Activated CD4-positive, alpha-beta memory T cell treated with anti-CD3 and anti-CD28 coated beads for 36 hours (primary cell): ENCODE measurements at regions not wholly inside any gene's neighbourhood (a gene's known extent, or its start where the extent isn't known, plus 50 kb on each side); places are given as distances from the start of the nearest gene placed in this dataset.
"Not testable (repeated sequence)": the region's sequence is repeated elsewhere in the genome, so short reads cannot be mapped to it uniquely, and the experiment has no call there.

ENCODE experiments used
- CTCF ChIA-PET: fragments of 350-600 bp; sonication (Branson Sonifier 250); formaldehyde crosslinking; loops from one replicate; lab custom pipeline; 2021; ENCODE audit warnings: antibody characterized with exemption, inconsistent platforms; lab: Charles Lee
- POLR2A ChIA-PET: fragments of 350-600 bp; sonication (Branson Sonifier 250); formaldehyde crosslinking; loops from one replicate; lab custom pipeline; 2021; ENCODE audit warnings: antibody characterized with exemption; lab: Charles Lee
- DNase-seq: peaks from one replicate; pipeline ENCODE4 v3.0.0-alpha.2; 2020
- H3K27ac Mint-ChIP-seq: one replicate; pipeline ENCODE4 v1.8.0; 2021; ENCODE audit warnings: mixed read lengths
- H3K27me3 Mint-ChIP-seq: one replicate; pipeline ENCODE4 v1.8.0; 2021; ENCODE audit warnings: mixed read lengths
- H3K36me3 Mint-ChIP-seq: one replicate; pipeline ENCODE4 v1.8.0; 2021; ENCODE audit warnings: mixed read lengths
- H3K4me1 Mint-ChIP-seq: one replicate; pipeline ENCODE4 v1.8.0; 2021; ENCODE audit warnings: low read depth, mixed read lengths
- H3K4me3 Mint-ChIP-seq: one replicate; pipeline ENCODE4 v1.8.0; 2021; ENCODE audit warnings: mild to moderate bottlenecking, mixed read lengths
- H3K9me3 Mint-ChIP-seq: one replicate; pipeline ENCODE4 v1.8.0; 2021; ENCODE audit warnings: mixed read lengths
- intact Hi-C: fragments of 100-400 bp; cut with micrococcal nuclease; formaldehyde crosslinking; loops from one replicate; pipeline ENCODE4 v1.15.1; 2023

DNA sequence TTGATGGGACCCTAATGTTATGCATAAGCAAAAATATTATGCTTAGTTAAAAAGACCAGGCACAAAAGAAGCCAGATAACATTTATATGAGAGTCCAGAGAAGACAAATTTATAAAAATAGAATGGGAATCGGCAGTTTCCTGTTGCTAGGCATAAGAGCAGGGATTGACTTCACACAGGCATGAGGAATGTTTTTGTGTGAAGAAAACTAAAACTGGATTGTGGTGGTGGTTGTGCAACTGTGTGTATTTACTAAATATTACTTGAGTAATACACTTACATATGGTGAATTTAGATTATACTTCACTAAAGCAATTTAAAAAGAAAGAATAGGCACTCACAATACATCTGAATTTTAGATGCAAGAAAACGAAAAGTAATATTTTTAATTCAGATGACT lies 108.3 kb downstream of the SLITRK1 start:
- intact Hi-C loops = no loop called here
- H3K27ac Mint-ChIP-seq = no peak overlapping the region
- no peaks in the 10 kb centered on the region for H3K27me3 Mint-ChIP-seq
- ChIA-PET CTCF (no interaction called here), POLR2A (no interaction called here)
- H3K9me3 Mint-ChIP-seq = peaks cover 4% of the 10 kb centered on the region
- DNase-seq = no peak
- no peak overlapping the region for H3K4me3 Mint-ChIP-seq
- no peaks in the 10 kb centered on the region for H3K4me1 Mint-ChIP-seq
- H3K36me3 Mint-ChIP-seq = no peaks in the 10 kb centered on the region

DNA sequence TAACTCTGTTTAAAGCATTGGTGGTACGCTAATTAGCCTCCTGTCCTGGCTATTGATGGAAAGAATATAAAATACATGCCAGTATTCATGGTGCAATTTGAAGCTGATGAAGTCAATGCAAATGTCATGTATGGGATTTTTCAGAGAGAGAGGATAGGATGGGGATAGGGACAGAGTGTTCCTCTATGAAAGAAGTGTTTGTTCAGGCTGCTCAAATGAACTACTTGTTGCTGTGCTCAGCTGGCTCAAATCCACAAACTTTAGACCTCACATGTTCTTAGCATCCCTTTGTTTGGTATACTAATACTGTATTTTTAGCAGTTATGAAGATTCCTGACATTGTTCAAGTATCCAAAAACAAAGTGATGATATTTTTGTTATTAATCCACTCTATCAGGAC lies 116.5 kb downstream of the SLITRK1 start:
- DNase-seq = no peak
- Mint-ChIP-seq H3K4me1 (no peaks in the 10 kb centered on the region), H3K36me3 (no peaks in the 10 kb centered on the region), H3K27ac (no peak overlapping the region), H3K4me3 (no peak overlapping the region), H3K9me3 (peaks cover 2% of the 10 kb centered on the region), H3K27me3 (no peaks in the 10 kb centered on the region)
- intact Hi-C loops = no loop called here
- ChIA-PET POLR2A (no interaction called here), CTCF (no interaction called here)

DNA sequence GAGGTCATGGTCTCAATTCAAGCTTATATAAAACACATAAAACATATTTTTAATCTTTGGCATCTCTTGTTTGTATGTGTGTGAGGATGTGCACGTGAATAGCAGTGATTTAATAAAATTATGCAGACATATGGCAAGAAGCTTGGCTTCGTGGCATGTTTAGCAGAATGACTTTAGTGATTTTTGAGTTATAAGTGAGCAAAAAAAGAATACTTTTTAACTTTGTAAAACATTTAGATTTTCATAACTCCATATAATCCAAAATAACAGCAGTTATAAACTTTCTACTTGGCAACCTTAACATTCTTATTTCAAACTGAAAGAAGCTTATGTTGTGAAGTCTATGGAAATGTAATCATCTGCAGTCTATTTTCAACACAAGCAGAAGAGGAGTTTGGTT lies 120.6 kb downstream of the SLITRK1 start:
- DNase-seq = no peak
- Mint-ChIP-seq H3K27ac (no peak overlapping the region), H3K4me3 (no peak overlapping the region), H3K9me3 (peaks cover 5% of the 10 kb centered on the region), H3K36me3 (no peaks in the 10 kb centered on the region), H3K4me1 (no peaks in the 10 kb centered on the region), H3K27me3 (no peaks in the 10 kb centered on the region)
- ChIA-PET POLR2A (no interaction called here), CTCF (no interaction called here)
- intact Hi-C loops = no loop called here

DNA sequence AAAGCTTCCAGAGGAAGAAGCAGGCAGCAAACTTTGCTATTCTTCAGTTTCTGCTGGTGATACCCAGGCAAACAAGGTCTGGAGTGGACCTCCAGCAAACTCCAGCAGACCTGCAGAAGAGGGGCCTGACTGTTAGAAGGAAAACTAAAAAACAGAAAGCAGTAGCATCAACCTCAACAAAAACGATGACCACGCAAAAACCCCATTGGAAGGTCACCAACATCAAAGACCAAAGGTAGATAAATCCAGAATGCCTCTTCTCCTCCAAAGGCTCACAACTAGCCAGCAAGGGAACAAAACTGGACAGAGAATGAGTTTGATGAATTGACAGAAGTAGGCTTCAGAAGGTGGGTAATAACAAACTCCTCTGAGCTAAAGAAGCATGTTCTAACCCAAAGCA lies 127.1 kb downstream of the SLITRK1 start:
- DNase-seq, H3K27ac Mint-ChIP-seq, intact Hi-C loops, POLR2A ChIA-PET, H3K36me3 Mint-ChIP-seq, H3K4me1 Mint-ChIP-seq, H3K27me3 Mint-ChIP-seq, H3K4me3 Mint-ChIP-seq, CTCF ChIA-PET: not testable (repeated sequence)
- H3K9me3 Mint-ChIP-seq = peaks cover 11% of the 10 kb centered on the region

DNA sequence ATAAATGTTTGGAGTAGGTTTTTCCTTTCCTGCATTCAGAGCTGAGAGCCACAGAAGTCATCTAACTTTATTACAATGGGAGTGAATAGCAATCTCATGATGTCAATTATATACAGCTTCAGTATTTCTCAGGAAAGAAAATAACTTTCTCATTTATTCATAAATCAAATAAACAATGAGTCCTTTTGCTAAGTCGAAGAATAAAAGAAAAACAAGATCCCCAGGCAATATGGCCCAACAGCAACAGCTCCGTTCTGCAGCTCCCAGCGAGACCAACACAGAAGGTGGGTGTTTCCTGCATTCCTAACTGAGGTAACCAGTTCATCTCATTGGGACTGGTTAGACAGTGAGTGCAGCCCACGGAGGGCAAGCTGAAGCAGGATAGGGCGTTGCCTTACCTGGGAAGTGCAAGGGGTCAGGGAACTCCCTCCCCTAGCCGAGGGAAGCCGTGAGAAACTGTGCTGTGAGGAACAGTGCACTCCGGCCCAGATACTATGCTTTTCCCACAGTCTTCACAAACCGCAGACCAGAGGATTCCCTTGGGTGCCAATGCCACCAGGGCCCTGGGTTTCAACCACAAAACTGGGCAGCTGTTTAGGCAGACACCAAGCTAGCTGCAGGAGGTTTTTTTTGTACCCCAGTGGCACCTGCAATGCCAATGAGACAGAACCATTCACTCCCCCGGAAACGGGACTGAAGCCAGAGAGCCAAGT lies 128.2 kb downstream of the SLITRK1 start:
- H3K9me3 Mint-ChIP-seq = peaks cover 11% of the 10 kb centered on the region
- CTCF ChIA-PET = no interaction called here
- H3K27ac Mint-ChIP-seq = no peak overlapping the region
- intact Hi-C loops = no loop called here
- no peaks in the 10 kb centered on the region for H3K4me1 Mint-ChIP-seq
- no peak overlapping the region for H3K4me3 Mint-ChIP-seq
- no peaks in the 10 kb centered on the region for H3K27me3 Mint-ChIP-seq
- POLR2A ChIA-PET = no interaction called here
- DNase-seq = no peak
- H3K36me3 Mint-ChIP-seq = no peaks in the 10 kb centered on the region

DNA sequence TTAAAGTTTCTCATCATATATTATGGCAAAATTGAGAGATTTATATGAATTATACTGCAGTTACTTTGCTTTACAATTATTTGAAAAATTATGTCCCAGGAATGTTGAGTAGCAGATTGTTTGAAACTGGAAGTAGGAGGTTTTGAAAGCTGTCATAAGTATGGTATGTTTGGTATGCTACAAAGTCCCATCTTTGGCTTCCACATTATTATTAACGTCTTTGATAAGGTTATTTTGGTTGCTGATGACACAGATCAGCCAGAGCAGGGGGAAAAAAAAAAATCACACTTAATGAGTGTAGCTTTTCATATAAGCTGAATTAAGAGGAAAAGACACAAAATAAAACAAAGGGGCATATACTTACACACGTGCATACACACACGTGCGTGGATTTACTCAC lies 130.1 kb downstream of the SLITRK1 start:
- ChIA-PET POLR2A (no interaction called here), CTCF (no interaction called here)
- no peaks in the 10 kb centered on the region for H3K27me3 Mint-ChIP-seq
- no peak overlapping the region for H3K27ac Mint-ChIP-seq
- no peaks in the 10 kb centered on the region for H3K4me1 Mint-ChIP-seq
- H3K36me3 Mint-ChIP-seq = no peaks in the 10 kb centered on the region
- H3K4me3 Mint-ChIP-seq = no peak overlapping the region
- peaks cover 10% of the 10 kb centered on the region for H3K9me3 Mint-ChIP-seq
- intact Hi-C loops = no loop called here
- DNase-seq = no peak

DNA sequence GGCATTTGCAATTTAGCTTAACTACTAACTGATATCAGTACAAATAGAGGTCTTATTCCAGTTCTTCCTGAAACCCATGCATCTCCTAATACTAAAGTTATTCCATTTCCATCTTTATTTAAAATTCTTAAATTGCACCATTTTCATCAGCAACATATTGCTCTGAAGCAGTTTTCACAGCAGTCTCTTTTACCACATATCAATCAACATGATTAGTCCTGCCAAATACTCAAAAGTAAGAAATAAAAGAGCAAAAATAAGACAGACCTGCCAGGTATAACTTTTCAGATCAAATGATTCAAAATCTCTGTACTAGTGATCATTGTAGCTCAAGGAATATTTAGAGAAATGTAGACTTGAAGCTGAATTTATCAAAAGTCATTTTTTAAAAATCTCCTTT lies 141.7 kb downstream of the SLITRK1 start:
- no peak for DNase-seq
- CTCF ChIA-PET = no interaction called here
- H3K9me3 Mint-ChIP-seq = no peaks in the 10 kb centered on the region
- no peaks in the 10 kb centered on the region for H3K36me3 Mint-ChIP-seq
- POLR2A ChIA-PET = no interaction called here
- no peak overlapping the region for H3K27ac Mint-ChIP-seq
- H3K4me3 Mint-ChIP-seq = no peak overlapping the region
- H3K4me1 Mint-ChIP-seq = no peaks in the 10 kb centered on the region
- intact Hi-C loops = no loop called here
- H3K27me3 Mint-ChIP-seq = no peaks in the 10 kb centered on the region

DNA sequence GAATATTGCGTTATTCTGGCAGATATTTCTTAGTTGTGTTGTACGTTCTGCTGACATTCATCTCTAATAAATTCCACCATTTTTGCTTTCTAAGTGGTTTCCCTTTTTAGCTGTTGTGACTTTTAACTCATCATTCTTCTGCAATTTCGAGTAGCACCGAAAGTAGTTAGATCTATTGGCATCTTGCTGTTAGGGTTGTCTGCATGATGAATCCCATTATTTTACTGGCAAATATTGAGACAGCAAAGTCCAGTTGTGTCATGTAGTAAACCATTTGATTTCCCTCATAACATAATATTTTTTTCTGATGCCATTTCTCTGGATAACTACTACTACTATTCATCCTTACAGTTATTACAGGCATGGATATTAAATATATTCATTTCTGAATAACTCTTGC lies 143.9 kb downstream of the SLITRK1 start:
- Mint-ChIP-seq H3K36me3 (no peaks in the 10 kb centered on the region), H3K27me3 (no peaks in the 10 kb centered on the region), H3K9me3 (no peaks in the 10 kb centered on the region), H3K4me3 (no peak overlapping the region), H3K4me1 (no peaks in the 10 kb centered on the region), H3K27ac (no peak overlapping the region)
- no peak for DNase-seq
- ChIA-PET POLR2A (no interaction called here), CTCF (no interaction called here)
- intact Hi-C loops = no loop called here

DNA sequence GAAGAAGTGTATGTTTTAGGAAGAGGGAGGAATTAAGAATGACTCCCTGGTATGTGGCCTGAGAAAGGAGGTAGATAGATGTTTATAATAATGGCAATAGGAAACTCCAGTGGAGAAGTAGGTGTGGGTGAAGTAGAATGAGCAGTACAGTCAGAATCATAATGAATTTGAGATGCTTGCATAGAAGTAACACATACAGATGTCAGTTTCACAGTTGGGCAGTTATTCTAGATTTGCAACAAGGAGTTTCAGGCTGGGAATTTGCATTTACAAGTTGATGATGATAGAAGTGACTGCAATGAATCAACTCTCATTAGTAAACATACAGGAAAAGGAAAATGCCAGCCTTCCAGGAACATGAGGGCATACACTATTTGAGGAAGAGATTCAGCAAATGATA lies 149.0 kb downstream of the SLITRK1 start:
- no peaks in the 10 kb centered on the region for H3K36me3 Mint-ChIP-seq
- no peak for DNase-seq
- H3K27ac Mint-ChIP-seq = no peak overlapping the region
- intact Hi-C loops = no loop called here
- ChIA-PET POLR2A (no interaction called here), CTCF (no interaction called here)
- no peaks in the 10 kb centered on the region for H3K27me3 Mint-ChIP-seq
- no peaks in the 10 kb centered on the region for H3K9me3 Mint-ChIP-seq
- no peak overlapping the region for H3K4me3 Mint-ChIP-seq
- H3K4me1 Mint-ChIP-seq = no peaks in the 10 kb centered on the region

DNA sequence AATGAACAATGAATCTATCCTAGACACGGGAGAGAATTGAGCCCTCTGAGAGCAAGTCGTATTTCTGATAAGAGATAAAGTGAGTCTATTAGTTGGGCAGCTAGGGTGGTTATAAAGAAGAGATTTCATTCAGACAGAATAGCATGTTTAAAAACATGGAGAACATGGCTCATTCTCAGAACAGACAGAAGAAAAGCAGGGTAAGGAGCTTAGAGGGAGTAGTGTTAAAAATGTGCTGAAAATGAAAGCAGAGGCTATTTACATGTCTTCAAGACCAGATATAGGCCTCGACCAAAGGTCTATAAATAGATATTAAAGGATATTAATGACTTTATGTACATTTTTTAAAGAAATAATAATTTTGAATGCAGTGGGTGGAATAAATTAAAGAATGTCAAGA lies 149.5 kb downstream of the SLITRK1 start:
- no peaks in the 10 kb centered on the region for H3K4me1 Mint-ChIP-seq
- H3K27ac Mint-ChIP-seq = no peak overlapping the region
- no peaks in the 10 kb centered on the region for H3K27me3 Mint-ChIP-seq
- H3K9me3 Mint-ChIP-seq = no peaks in the 10 kb centered on the region
- no peaks in the 10 kb centered on the region for H3K36me3 Mint-ChIP-seq
- intact Hi-C loops = no loop called here
- DNase-seq = no peak
- ChIA-PET CTCF (no interaction called here), POLR2A (no interaction called here)
- no peak overlapping the region for H3K4me3 Mint-ChIP-seq

DNA sequence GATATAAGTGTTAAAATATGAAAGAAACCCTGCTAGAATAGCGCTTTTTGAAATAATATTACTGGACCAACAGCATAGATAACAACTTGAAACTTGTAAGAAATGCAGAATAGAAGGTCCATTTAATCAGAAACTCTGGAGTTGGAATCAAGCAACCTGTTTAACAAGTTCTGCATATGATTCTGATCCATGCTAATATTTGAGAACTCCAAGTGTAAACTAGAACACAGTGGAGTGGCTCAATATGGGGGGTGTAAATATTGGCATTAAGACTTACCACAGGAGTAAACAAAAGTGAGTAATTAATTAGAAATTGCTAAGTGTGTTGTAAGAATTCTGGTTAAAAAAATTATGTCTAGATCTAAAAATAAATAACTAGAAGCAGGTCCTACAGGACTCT lies 151.2 kb downstream of the SLITRK1 start:
- no peak overlapping the region for H3K27ac Mint-ChIP-seq
- intact Hi-C loops = no loop called here
- CTCF ChIA-PET = no interaction called here
- H3K4me1 Mint-ChIP-seq = no peaks in the 10 kb centered on the region
- no peak overlapping the region for H3K4me3 Mint-ChIP-seq
- no peaks in the 10 kb centered on the region for H3K36me3 Mint-ChIP-seq
- H3K27me3 Mint-ChIP-seq = no peaks in the 10 kb centered on the region
- POLR2A ChIA-PET = no interaction called here
- H3K9me3 Mint-ChIP-seq = no peaks in the 10 kb centered on the region
- no peak for DNase-seq

DNA sequence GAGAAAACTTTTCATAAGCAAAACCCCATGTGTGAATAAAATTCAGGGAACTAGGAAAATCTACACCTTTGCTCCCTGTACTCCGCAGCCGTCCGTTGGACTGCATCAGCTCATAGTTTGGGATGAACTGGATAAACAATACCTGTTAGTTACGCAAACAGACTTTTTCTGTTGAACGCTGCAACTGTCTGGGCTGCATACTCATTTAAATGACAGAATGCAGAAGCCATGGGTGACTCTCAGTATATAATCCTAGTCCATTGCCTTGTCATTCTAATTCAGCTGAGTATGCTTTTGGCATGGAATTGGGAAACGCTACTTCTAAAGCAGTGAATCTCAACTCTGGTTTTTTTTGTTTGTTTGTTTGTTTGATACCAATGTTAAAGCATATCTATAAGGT lies 151.6 kb downstream of the SLITRK1 start:
- H3K9me3 Mint-ChIP-seq = no peaks in the 10 kb centered on the region
- no peak overlapping the region for H3K27ac Mint-ChIP-seq
- intact Hi-C loops = no loop called here
- no peaks in the 10 kb centered on the region for H3K36me3 Mint-ChIP-seq
- ChIA-PET POLR2A (no interaction called here), CTCF (no interaction called here)
- no peaks in the 10 kb centered on the region for H3K27me3 Mint-ChIP-seq
- H3K4me3 Mint-ChIP-seq = no peak overlapping the region
- DNase-seq = no peak
- H3K4me1 Mint-ChIP-seq = no peaks in the 10 kb centered on the region

DNA sequence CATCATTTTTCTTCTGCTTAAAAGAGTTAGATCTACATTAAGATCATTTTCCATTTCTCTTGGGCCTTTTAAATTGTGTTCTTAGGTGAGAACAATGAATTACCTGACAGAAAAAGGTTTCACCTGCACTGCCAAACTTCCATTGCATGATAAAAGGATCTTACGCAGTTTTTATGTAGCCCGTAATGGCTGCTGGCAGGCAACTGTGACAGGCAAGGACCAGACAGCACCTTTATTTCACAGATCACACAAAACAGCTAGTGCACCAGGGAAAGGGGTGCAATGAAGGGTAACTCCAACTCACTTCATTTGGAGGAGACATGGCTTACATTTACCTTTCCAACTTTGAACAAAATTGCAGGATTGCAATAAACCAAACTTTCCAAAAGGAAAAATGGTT lies 159.8 kb downstream of the SLITRK1 start:
- Mint-ChIP-seq H3K4me1 (no peaks in the 10 kb centered on the region), H3K27me3 (no peaks in the 10 kb centered on the region), H3K9me3 (no peaks in the 10 kb centered on the region), H3K27ac (no peak overlapping the region), H3K4me3 (no peak overlapping the region), H3K36me3 (no peaks in the 10 kb centered on the region)
- DNase-seq = no peak
- intact Hi-C loops = no loop called here
- POLR2A ChIA-PET = no interaction called here
- CTCF ChIA-PET = no interaction called here
